ENCODE measurements at regions not wholly inside any gene's neighbourhood (a gene's known extent, or its start where the extent isn't known, plus 50 kb on each side); places are given as distances from the start of the nearest gene placed in this dataset.

GRCh38 chr2:239530749-239531316 lies 130.0 kb upstream of the HDAC4 start:
- Histone ChIP-seq H3K4me1 (ENCODE audit: control insufficient read depth, extremely low read depth, insufficient read depth, low read length) (no peaks in the 10 kb centered on the region), H3K9me3 (replicated peaks; ENCODE audit: control insufficient read depth, insufficient read depth, low read length) (no peaks in the 10 kb centered on the region), H2AFZ (ENCODE audit: low read depth, low read length) (no peak overlapping the region), H3K36me3 (ENCODE audit: control insufficient read depth in 2 of 2, extremely low read depth in 1 of 2, insufficient read depth in 2 of 2, low read length in 2 of 2) (no peaks in the 10 kb centered on the region), H3K27me3 (ENCODE audit: control insufficient read depth in 2 of 2, insufficient read depth in 2 of 2, low read length in 2 of 2) (no peaks in the 10 kb centered on the region), H3K4me2 (ENCODE audit: insufficient read depth, low read length) (no peak overlapping the region), H3K27ac (ENCODE audit: insufficient read depth, low read depth, low read length) (no peak overlapping the region), H4K20me1 (replicated peaks; ENCODE audit: control insufficient read depth, extremely low read depth, insufficient read depth, low read length) (no peaks in the 10 kb centered on the region), H3K9ac (replicated peaks; ENCODE audit: extremely low read depth, insufficient read depth, low read length) (no peak overlapping the region), H3K4me3 (replicated peaks in 1 of 3; ENCODE audit: insufficient read depth in 1 of 3, low read depth in 1 of 3, low read length in 3 of 3) (no peak overlapping the region), H3K79me2 (ENCODE audit: control insufficient read depth, insufficient read depth, low read length) (no peaks in the 10 kb centered on the region), H3K9me1 (replicated peaks; ENCODE audit: control insufficient read depth, extremely low read depth, insufficient read depth, low read length) (no peaks in the 10 kb centered on the region)
- CTCF ChIA-PET, result no interaction called here
- TF ChIP-seq MYC (IDR thresholded peaks at IDR 0.05; ENCODE audit: low read depth, low read length), result no peak
- BruUV-seq (replicated peaks), result no TSS peak
- dilution Hi-C loops (cut with MboI; ENCODE audit: extremely low pct_ligation_motif_present, low sequenced_read_pairs), result no loop called here
- no peak for DNase-seq (ENCODE audit: low read depth, low spot score)
- no peak for FAIRE-seq
- POLR2A ChIA-PET, result no interaction called here
- intact Hi-C loops (cut with micrococcal nuclease), result no loop called here

GRCh38 chr2:239529313-239530015 lies 128.6 kb upstream of the HDAC4 start:
- no peak overlapping the region for H3K4me2 ChIP-seq (ENCODE audit: insufficient read depth, low read length)
- dilution Hi-C loops (cut with MboI; ENCODE audit: extremely low pct_ligation_motif_present, low sequenced_read_pairs) (no loop called here), intact Hi-C loops (cut with micrococcal nuclease) (no loop called here)
- no TSS peak for BruUV-seq (replicated peaks)
- H3K9me1 ChIP-seq (replicated peaks; ENCODE audit: control insufficient read depth, extremely low read depth, insufficient read depth, low read length), result no peaks in the 10 kb centered on the region
- no peak overlapping the region for H3K9ac ChIP-seq (replicated peaks; ENCODE audit: extremely low read depth, insufficient read depth, low read length)
- CTCF ChIA-PET, result no interaction called here
- TF ChIP-seq FOS (IDR thresholded peaks at IDR 0.05; ENCODE audit: borderline replicate concordance, insufficient read depth, low read length) (no peak), POLR2A (IDR thresholded peaks at IDR 0.05; ENCODE audit: low read depth, low read length) (no peak), POLR2AphosphoS5 (IDR thresholded peaks at IDR 0.05; ENCODE audit: insufficient read depth, low read depth, low read length) (no peak), MAX (IDR thresholded peaks at IDR 0.05; ENCODE audit: insufficient read depth, insufficient read length) (no peak)
- DNase-seq (ENCODE audit: low read depth, low spot score) (no peak), FAIRE-seq (no peak)
- H2AFZ ChIP-seq (ENCODE audit: low read depth, low read length), result no peak overlapping the region
- no peaks in the 10 kb centered on the region for H3K79me2 ChIP-seq (ENCODE audit: control insufficient read depth, insufficient read depth, low read length)
- H3K27me3 ChIP-seq (ENCODE audit: control insufficient read depth in 2 of 2, insufficient read depth in 2 of 2, low read length in 2 of 2), result no peaks in the 10 kb centered on the region
- no peaks in the 10 kb centered on the region for H3K4me1 ChIP-seq (ENCODE audit: control insufficient read depth, extremely low read depth, insufficient read depth, low read length)
- H3K9me3 ChIP-seq (replicated peaks; ENCODE audit: control insufficient read depth, insufficient read depth, low read length), result no peaks in the 10 kb centered on the region
- no peak overlapping the region for H3K27ac ChIP-seq (ENCODE audit: insufficient read depth, low read depth, low read length)
- no peaks in the 10 kb centered on the region for H4K20me1 ChIP-seq (replicated peaks; ENCODE audit: control insufficient read depth, extremely low read depth, insufficient read depth, low read length)
- POLR2A ChIA-PET, result no interaction called here
- H3K36me3 ChIP-seq (ENCODE audit: control insufficient read depth in 2 of 2, extremely low read depth in 1 of 2, insufficient read depth in 2 of 2, low read length in 2 of 2), result no peaks in the 10 kb centered on the region
- H3K4me3 ChIP-seq (replicated peaks in 1 of 3; ENCODE audit: insufficient read depth in 1 of 3, low read depth in 1 of 3, low read length in 3 of 3), result no peak overlapping the region
